ENCODE measurements at regions not wholly inside any gene's neighbourhood (a gene's known extent, or its start where the extent isn't known, plus 50 kb on each side); places are given as distances from the start of the nearest gene placed in this dataset.

- intact Hi-C loops (cut with micrococcal nuclease) (no loop called here), dilution Hi-C loops (cut with MboI; ENCODE audit: extremely low pct_ligation_motif_present, low sequenced_read_pairs) (no loop called here)
- H3K9me3 ChIP-seq (replicated peaks; ENCODE audit: control insufficient read depth, insufficient read depth, low read length), result no peaks in the 10 kb centered on the region
- H3K36me3 ChIP-seq (ENCODE audit: control insufficient read depth in 2 of 2, extremely low read depth in 1 of 2, insufficient read depth in 2 of 2, low read length in 2 of 2), result no peaks in the 10 kb centered on the region
- CTCF ChIA-PET, result no interaction called here
- no peaks in the 10 kb centered on the region for H3K9me1 ChIP-seq (replicated peaks; ENCODE audit: control insufficient read depth, extremely low read depth, insufficient read depth, low read length)
- H3K4me3 ChIP-seq (replicated peaks in 1 of 3; ENCODE audit: insufficient read depth in 1 of 3, low read depth in 1 of 3, low read length in 3 of 3), result no peak overlapping the region
- H2AFZ ChIP-seq (ENCODE audit: low read depth, low read length), result no peak overlapping the region
- TF ChIP-seq MAX (IDR thresholded peaks at IDR 0.05; ENCODE audit: insufficient read depth, insufficient read length) (no peak), GATA2 (IDR thresholded peaks at IDR 0.05; ENCODE audit: insufficient read depth, insufficient read length, low read depth, low read length) (no peak), FOS (IDR thresholded peaks at IDR 0.05; ENCODE audit: borderline replicate concordance, insufficient read depth, low read length) (no peak), POLR2A (IDR thresholded peaks at IDR 0.05; ENCODE audit: low read depth, low read length) (no peak), POLR2AphosphoS5 (IDR thresholded peaks at IDR 0.05; ENCODE audit: insufficient read depth, low read depth, low read length) (no peak), EZH2 (IDR thresholded peaks at IDR 0.05; ENCODE audit: borderline replicate concordance, low read depth, low read length, severe bottlenecking) (no peak), JUN (IDR thresholded peaks at IDR 0.05; ENCODE audit: borderline replicate concordance, insufficient read depth, insufficient read length, low read depth) (no peak), CTCF (IDR thresholded peaks at IDR 0.05; ENCODE audit: extremely low read depth in 1 of 2, insufficient read depth in 1 of 2, low read depth in 1 of 2, low read length in 2 of 2) (no peak), MYC (IDR thresholded peaks at IDR 0.05; ENCODE audit: low read depth, low read length) (no peak)
- FAIRE-seq (no peak), DNase-seq (ENCODE audit: low read depth, low spot score) (no peak)
- H3K9ac ChIP-seq (replicated peaks; ENCODE audit: extremely low read depth, insufficient read depth, low read length), result no peak overlapping the region
- no peak overlapping the region for H3K4me2 ChIP-seq (ENCODE audit: insufficient read depth, low read length)
- POLR2A ChIA-PET, result no interaction called here
- no peak overlapping the region for H3K27ac ChIP-seq (ENCODE audit: insufficient read depth, low read depth, low read length)
- no TSS peak for BruUV-seq (replicated peaks)
- no peaks in the 10 kb centered on the region for H3K4me1 ChIP-seq (ENCODE audit: control insufficient read depth, extremely low read depth, insufficient read depth, low read length)
- H3K79me2 ChIP-seq (ENCODE audit: control insufficient read depth, insufficient read depth, low read length), result no peaks in the 10 kb centered on the region
- no peaks in the 10 kb centered on the region for H3K27me3 ChIP-seq (ENCODE audit: control insufficient read depth in 2 of 2, insufficient read depth in 2 of 2, low read length in 2 of 2)
- no peaks in the 10 kb centered on the region for H4K20me1 ChIP-seq (replicated peaks; ENCODE audit: control insufficient read depth, extremely low read depth, insufficient read depth, low read length)
Measured at GRCh38 chr11:21635394-21636145, 557.3 kb upstream of the ANO5 start.

Data from endothelial cell of umbilical vein (primary cell).